A549 (cell line): ENCODE measurements at regions not wholly inside any gene's neighbourhood (a gene's known extent, or its start where the extent isn't known, plus 50 kb on each side); places are given as distances from the start of the nearest gene placed in this dataset.

ENCODE experiments used
- ATAC-seq, 2 experiments: fragments of 200-7000 bp in 1 of 2; fragments of >200 bp in 1 of 2; cut with Nextera tagmentation in 1 of 2; cut with Tn5 transposase in 1 of 2; 3 replicates each; pipeline versions ENCODE4 v1.8.0 to v1.9.1; 2018 to 2020; ENCODE audit warnings: mild to moderate bottlenecking in 1 of 2, moderate library complexity in 1 of 2
- CTCF ChIA-PET: fragments of 300-600 bp; sonication (Branson Sonifier 250); formaldehyde crosslinking; extraction: SDS; loops from one replicate; lab custom pipeline; 2021; ENCODE audit warnings: antibody characterized with exemption, inconsistent platforms; lab: Yijun Ruan, JAX
- POLR2A ChIA-PET: fragments of 350-600 bp; formaldehyde crosslinking; extraction: SDS; loops from one replicate; lab custom pipeline; 2021; ENCODE audit warnings: antibody characterized with exemption, inconsistent platforms; lab: Yijun Ruan, JAX
- DNase-seq, 2 experiments: peaks; one replicate each; pipeline versions ENCODE4 v3.0.0 to v3.0.0-alpha.2; 2011 to 2016; ENCODE audit warnings: low read depth in 1 of 2, low spot score in 1 of 2
- FAIRE-seq: peaks from 2 replicates; lab custom pipeline; 2011; peaks lifted over from hg19 to GRCh38; lab: Jason Lieb, UNC
- H3K27ac ChIP-seq, 2 experiments: fragments of >200 bp; sonication (Bioruptor Twin); formaldehyde crosslinking; 3 replicates each; pipeline ENCODE4 v1.5.1; 2016 to 2017
- H3K4me1 ChIP-seq: fragments of >200 bp; sonication (Bioruptor Twin); formaldehyde crosslinking; 3 replicates; pipeline ENCODE4 v1.6.1; 2016
- H3K4me2 ChIP-seq: fragments of >200 bp; sonication (Bioruptor Twin); formaldehyde crosslinking; 3 replicates; pipeline ENCODE4 v1.6.1; 2016
- H3K4me3 ChIP-seq: fragments of >200 bp; sonication (Bioruptor Twin); formaldehyde crosslinking; 3 replicates; pipeline ENCODE4 v1.5.1; 2016
- H3K9me3 ChIP-seq: fragments of >200 bp; sonication (Bioruptor Twin); formaldehyde crosslinking; 3 replicates; pipeline ENCODE4 v1.6.1; 2016
- CBX2 ChIP-seq: fragments of 200-600 bp; sonication (generic); IDR thresholded peaks from 2 replicates; pipeline ENCODE4 v1.6.1; 2016; ENCODE audit warnings: low read depth, mild to moderate bottlenecking, borderline replicate concordance
- CBX8 ChIP-seq: fragments of 200-600 bp; sonication (generic); IDR thresholded peaks from 2 replicates; pipeline ENCODE4 v1.6.1; 2016
- CEBPB ChIP-seq, 2 experiments: fragments of >200 bp in 1 of 2; sonication (Bioruptor Twin) in 1 of 2; formaldehyde crosslinking in 1 of 2; IDR thresholded peaks; 2 replicates each; pipeline ENCODE4 v1.6.1; 2012 to 2016
- CHD4 ChIP-seq: fragments of 200-600 bp; sonication (generic); IDR thresholded peaks from 2 replicates; pipeline ENCODE4 v1.6.1; 2016; ENCODE audit warnings: antibody characterized with exemption, mild to moderate bottlenecking, borderline replicate concordance
- EHF ChIP-seq: fragments of 250-450 bp; sonication (Bioruptor Pico); IDR thresholded peaks from 2 replicates; pipeline ENCODE4 v1.5.0; 2020; ENCODE audit warnings: mild to moderate bottlenecking
- ELK1 ChIP-seq: fragments of 150-350 bp; IDR thresholded peaks from 2 replicates; pipeline ENCODE4 v1.6.1; 2014; ENCODE audit warnings: low read depth, mild to moderate bottlenecking, low read length
- FOSL2 ChIP-seq, 2 experiments: fragments of 450-650 bp in 1 of 2; fragments of >200 bp in 1 of 2; sonication (Bioruptor Twin) in 1 of 2; formaldehyde crosslinking; IDR thresholded peaks; 2 replicates each; pipeline versions ENCODE4 v1.5.0 to v1.6.1; 2016 to 2020; ENCODE audit warnings: mild to moderate bottlenecking in 1 of 2, moderate library complexity in 1 of 2
- GATA3 ChIP-seq: IDR thresholded peaks from 2 replicates; pipeline ENCODE4 v1.6.1; 2012; ENCODE audit warnings: borderline replicate concordance
- HEYL ChIP-seq: fragments of 250-450 bp; sonication (Bioruptor Pico); IDR thresholded peaks from 2 replicates; pipeline ENCODE4 v1.8.0; 2021; ENCODE audit warnings: mild to moderate bottlenecking, moderate library complexity
- JUNB ChIP-seq: fragments of >200 bp; sonication (Bioruptor Twin); formaldehyde crosslinking; IDR thresholded peaks from 2 replicates; pipeline ENCODE4 v1.6.1; 2016
- KDM1A ChIP-seq: fragments of 200-600 bp; sonication (generic); IDR thresholded peaks from 2 replicates; pipeline ENCODE4 v1.6.1; 2016; ENCODE audit warnings: low read depth, mild to moderate bottlenecking
- KDM5A ChIP-seq: fragments of 200-600 bp; sonication (generic); IDR thresholded peaks from 2 replicates; pipeline ENCODE4 v1.6.1; 2016; ENCODE audit warnings: antibody characterized with exemption, mild to moderate bottlenecking
- NFE2L2 ChIP-seq: fragments of 150-350 bp; conservative IDR thresholded peaks from 2 replicates; pipeline ENCODE4 v1.6.1; 2014; ENCODE audit warnings: low read length
- POLR2A ChIP-seq: IDR thresholded peaks from 2 replicates; pipeline ENCODE4 v1.6.1; 2012; ENCODE audit warnings: mild to moderate bottlenecking, low read length
- RARB ChIP-seq: fragments of 250-450 bp; sonication (Bioruptor Pico); IDR thresholded peaks from 2 replicates; pipeline ENCODE4 v1.8.0; 2021; ENCODE audit warnings: mild to moderate bottlenecking, moderate library complexity
- SMC3 ChIP-seq: fragments of >200 bp; sonication (Bioruptor Twin); formaldehyde crosslinking; IDR thresholded peaks from 3 replicates; pipeline ENCODE4 v1.6.1; 2018; ENCODE audit warnings: inconsistent platforms
- ZSCAN20 ChIP-seq: fragments of 250-450 bp; sonication (Bioruptor Pico); IDR thresholded peaks from 2 replicates; pipeline ENCODE4 v1.8.0; 2022; ENCODE audit warnings: mild to moderate bottlenecking, moderate library complexity
- WGBS: methylation state at CpG from one replicate; pipeline ENCODE4 v1.1.6; 2017; ENCODE audit errors: missing lambda C conversion rate; 5-methylcytosine and 5-hydroxymethylcytosine counted together
- TF ChIP-seq, protein P1 (sequence below): fragments of 250-450 bp; sonication (Bioruptor Pico); IDR thresholded peaks from 2 replicates; pipeline ENCODE4 v1.5.0; 2021; ENCODE audit warnings: mild to moderate bottlenecking, moderate library complexity, borderline replicate concordance
- TF ChIP-seq, protein P2 (sequence below): fragments of >200 bp; sonication (Bioruptor Twin); formaldehyde crosslinking; IDR thresholded peaks from 3 replicates; pipeline ENCODE4 v1.5.1; 2016
- TF ChIP-seq, protein P3 (sequence below): IDR thresholded peaks from 2 replicates; pipeline ENCODE4 v1.6.1; 2012
- TF ChIP-seq, protein P4 (sequence below): fragments of 200-600 bp; sonication (generic); IDR thresholded peaks from 2 replicates; pipeline ENCODE4 v1.6.1; 2016; ENCODE audit warnings: antibody characterized with exemption, mild to moderate bottlenecking, moderate library complexity

GRCh38 chr10:128318913-128319312 lies 192.7 kb upstream of the MKI67 start:
- 44% methylated on average over 4 of the region's 4 CpGs for whole genome bisulfite sequencing

GRCh38 chr10:128322106-128322505 lies 195.9 kb upstream of the MKI67 start:
- FAIRE-seq: no peak

More at GRCh38 chr10:128318913-128319312, 192.7 kb upstream of the MKI67 start:
- Histone ChIP-seq H3K9me3 (no peaks in the 10 kb centered on the region), H3K27ac (no peak overlapping the region), H3K4me1 (no peaks in the 10 kb centered on the region)
- DNase-seq: no peak
- POLR2A ChIA-PET: no interaction called here
- no peak for TF ChIP-seq ZSCAN20 (CRISPR knock-in tag)
- TF ChIP-seq FOSL2 (IDR thresholded peaks at IDR 0.05): no peak
- TF ChIP-seq FOSL2 (CRISPR knock-in tag; IDR thresholded peaks at IDR 0.05): no peak
- no peak for TF ChIP-seq HEYL (CRISPR knock-in tag)
- no peak for TF ChIP-seq EHF (CRISPR knock-in tag)
- no peak for TF ChIP-seq SMC3
- TF ChIP-seq, protein P1, sequence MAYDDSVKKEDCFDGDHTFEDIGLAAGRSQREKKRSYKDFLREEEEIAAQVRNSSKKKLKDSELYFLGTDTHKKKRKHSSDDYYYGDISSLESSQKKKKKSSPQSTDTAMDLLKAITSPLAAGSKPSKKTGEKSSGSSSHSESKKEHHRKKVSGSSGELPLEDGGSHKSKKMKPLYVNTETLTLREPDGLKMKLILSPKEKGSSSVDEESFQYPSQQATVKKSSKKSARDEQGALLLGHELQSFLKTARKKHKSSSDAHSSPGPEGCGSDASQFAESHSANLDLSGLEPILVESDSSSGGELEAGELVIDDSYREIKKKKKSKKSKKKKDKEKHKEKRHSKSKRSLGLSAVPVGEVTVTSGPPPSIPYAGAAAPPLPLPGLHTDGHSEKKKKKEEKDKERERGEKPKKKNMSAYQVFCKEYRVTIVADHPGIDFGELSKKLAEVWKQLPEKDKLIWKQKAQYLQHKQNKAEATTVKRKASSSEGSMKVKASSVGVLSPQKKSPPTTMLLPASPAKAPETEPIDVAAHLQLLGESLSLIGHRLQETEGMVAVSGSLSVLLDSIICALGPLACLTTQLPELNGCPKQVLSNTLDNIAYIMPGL (CRISPR knock-in tag): no peak
- TF ChIP-seq, all 56 proteins: peak for 0
- no peak overlapping the region for H3K4me2 ChIP-seq
- CTCF ChIA-PET: no interaction called here
- H3K4me3 ChIP-seq: no peak overlapping the region
- ATAC-seq (no peak), FAIRE-seq (no peak)

More at GRCh38 chr10:128322106-128322505, 195.9 kb upstream of the MKI67 start:
- H3K9me3 ChIP-seq: peaks cover 4% of the 10 kb centered on the region; the same call in 1 of the 3 replicates
- ChIA-PET CTCF (no interaction called here), POLR2A (no interaction called here)
- 2% methylated on average over 7 of the region's 7 CpGs for WGBS
- H3K4me3 ChIP-seq: no peak overlapping the region
- no peak for TF ChIP-seq RARB
- TF ChIP-seq CBX2: no peak
- TF ChIP-seq ELK1: no peak
- no peak for TF ChIP-seq FOSL2 (IDR thresholded peaks at IDR 0.05)
- TF ChIP-seq FOSL2 (CRISPR knock-in tag; IDR thresholded peaks at IDR 0.05): no peak
- TF ChIP-seq, protein P1 (CRISPR knock-in tag): no peak
- TF ChIP-seq, protein P2, sequence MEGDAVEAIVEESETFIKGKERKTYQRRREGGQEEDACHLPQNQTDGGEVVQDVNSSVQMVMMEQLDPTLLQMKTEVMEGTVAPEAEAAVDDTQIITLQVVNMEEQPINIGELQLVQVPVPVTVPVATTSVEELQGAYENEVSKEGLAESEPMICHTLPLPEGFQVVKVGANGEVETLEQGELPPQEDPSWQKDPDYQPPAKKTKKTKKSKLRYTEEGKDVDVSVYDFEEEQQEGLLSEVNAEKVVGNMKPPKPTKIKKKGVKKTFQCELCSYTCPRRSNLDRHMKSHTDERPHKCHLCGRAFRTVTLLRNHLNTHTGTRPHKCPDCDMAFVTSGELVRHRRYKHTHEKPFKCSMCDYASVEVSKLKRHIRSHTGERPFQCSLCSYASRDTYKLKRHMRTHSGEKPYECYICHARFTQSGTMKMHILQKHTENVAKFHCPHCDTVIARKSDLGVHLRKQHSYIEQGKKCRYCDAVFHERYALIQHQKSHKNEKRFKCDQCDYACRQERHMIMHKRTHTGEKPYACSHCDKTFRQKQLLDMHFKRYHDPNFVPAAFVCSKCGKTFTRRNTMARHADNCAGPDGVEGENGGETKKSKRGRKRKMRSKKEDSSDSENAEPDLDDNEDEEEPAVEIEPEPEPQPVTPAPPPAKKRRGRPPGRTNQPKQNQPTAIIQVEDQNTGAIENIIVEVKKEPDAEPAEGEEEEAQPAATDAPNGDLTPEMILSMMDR: no peak
- no peak for TF ChIP-seq EHF (CRISPR knock-in tag)
- no peak for TF ChIP-seq KDM1A
- TF ChIP-seq, protein P3, sequence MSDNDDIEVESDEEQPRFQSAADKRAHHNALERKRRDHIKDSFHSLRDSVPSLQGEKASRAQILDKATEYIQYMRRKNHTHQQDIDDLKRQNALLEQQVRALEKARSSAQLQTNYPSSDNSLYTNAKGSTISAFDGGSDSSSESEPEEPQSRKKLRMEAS: no peak
- TF ChIP-seq GATA3: no peak
- TF ChIP-seq POLR2A: no peak
- no peak for TF ChIP-seq CHD4
- TF ChIP-seq, protein P4, sequence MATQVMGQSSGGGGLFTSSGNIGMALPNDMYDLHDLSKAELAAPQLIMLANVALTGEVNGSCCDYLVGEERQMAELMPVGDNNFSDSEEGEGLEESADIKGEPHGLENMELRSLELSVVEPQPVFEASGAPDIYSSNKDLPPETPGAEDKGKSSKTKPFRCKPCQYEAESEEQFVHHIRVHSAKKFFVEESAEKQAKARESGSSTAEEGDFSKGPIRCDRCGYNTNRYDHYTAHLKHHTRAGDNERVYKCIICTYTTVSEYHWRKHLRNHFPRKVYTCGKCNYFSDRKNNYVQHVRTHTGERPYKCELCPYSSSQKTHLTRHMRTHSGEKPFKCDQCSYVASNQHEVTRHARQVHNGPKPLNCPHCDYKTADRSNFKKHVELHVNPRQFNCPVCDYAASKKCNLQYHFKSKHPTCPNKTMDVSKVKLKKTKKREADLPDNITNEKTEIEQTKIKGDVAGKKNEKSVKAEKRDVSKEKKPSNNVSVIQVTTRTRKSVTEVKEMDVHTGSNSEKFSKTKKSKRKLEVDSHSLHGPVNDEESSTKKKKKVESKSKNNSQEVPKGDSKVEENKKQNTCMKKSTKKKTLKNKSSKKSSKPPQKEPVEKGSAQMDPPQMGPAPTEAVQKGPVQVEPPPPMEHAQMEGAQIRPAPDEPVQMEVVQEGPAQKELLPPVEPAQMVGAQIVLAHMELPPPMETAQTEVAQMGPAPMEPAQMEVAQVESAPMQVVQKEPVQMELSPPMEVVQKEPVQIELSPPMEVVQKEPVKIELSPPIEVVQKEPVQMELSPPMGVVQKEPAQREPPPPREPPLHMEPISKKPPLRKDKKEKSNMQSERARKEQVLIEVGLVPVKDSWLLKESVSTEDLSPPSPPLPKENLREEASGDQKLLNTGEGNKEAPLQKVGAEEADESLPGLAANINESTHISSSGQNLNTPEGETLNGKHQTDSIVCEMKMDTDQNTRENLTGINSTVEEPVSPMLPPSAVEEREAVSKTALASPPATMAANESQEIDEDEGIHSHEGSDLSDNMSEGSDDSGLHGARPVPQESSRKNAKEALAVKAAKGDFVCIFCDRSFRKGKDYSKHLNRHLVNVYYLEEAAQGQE: no peak
- TF ChIP-seq CBX8: no peak
- no peak for TF ChIP-seq CEBPB (IDR thresholded peaks at IDR 0.05)
- TF ChIP-seq NFE2L2: no peak
- TF ChIP-seq KDM5A: no peak
- no peak for TF ChIP-seq JUNB
- H3K4me1 ChIP-seq: no peaks in the 10 kb centered on the region
- no peak overlapping the region for H3K27ac ChIP-seq
- ATAC-seq: no peak
- DNase-seq: no peak
- H3K4me2 ChIP-seq: no peak overlapping the region
